A673 (cell line): ENCODE measurements at regions not wholly inside any gene's neighbourhood (a gene's known extent, or its start where the extent isn't known, plus 50 kb on each side); places are given as distances from the start of the nearest gene placed in this dataset.

ENCODE experiments used
- BruUV-seq: library from RNA; stranded (reverse); fragments of 400-500 nt; replicated peaks from 2 replicates; lab custom pipeline; 2021; lab: Mats Ljungman, UMichigan
- CTCF ChIA-PET: fragments of 300-600 bp; sonication (Branson Sonifier 250); formaldehyde crosslinking; loops from one replicate; lab custom pipeline; 2022; ENCODE audit warnings: antibody characterized with exemption; lab: Charles Lee
- POLR2A ChIA-PET: fragments of 300-600 bp; sonication (Branson Sonifier 250); formaldehyde crosslinking; loops from one replicate; lab custom pipeline; 2022; ENCODE audit warnings: antibody characterized with exemption; ENCODE audit not compliant: low non-redundant PET; lab: Charles Lee
- DNase-seq: peaks from one replicate; pipeline ENCODE4 v3.0.0-alpha.2; 2015; ENCODE audit warnings: low spot score
- H3K27ac ChIP-seq: fragments of 200-600 bp; sonication (generic); 2 replicates; pipeline ENCODE4 v1.5.1; 2016; ENCODE audit warnings: mixed run types, low read depth, mild to moderate bottlenecking, mixed read lengths, antibody characterized with exemption, low read length; ENCODE audit not compliant: poor library complexity, severe bottlenecking
- H3K27me3 ChIP-seq: fragments of 200-600 bp; sonication (generic); replicated peaks from 2 replicates; pipeline ENCODE4 v1.6.1; 2017; ENCODE audit warnings: mixed run types, low read depth, mild to moderate bottlenecking, mixed read lengths, antibody characterized with exemption, low read length; ENCODE audit not compliant: insufficient read depth, poor library complexity
- H3K36me3 ChIP-seq: fragments of 200-600 bp; sonication (generic); 2 replicates; pipeline ENCODE4 v1.6.1; 2016; ENCODE audit warnings: mixed run types, mild to moderate bottlenecking, mixed read lengths, antibody characterized with exemption, low read length; ENCODE audit not compliant: insufficient read depth, poor library complexity, severe bottlenecking
- H3K4me1 ChIP-seq: fragments of 200-600 bp; sonication (generic); 2 replicates; pipeline ENCODE4 v1.6.1; 2017; ENCODE audit warnings: mixed run types, mild to moderate bottlenecking, mixed read lengths, antibody characterized with exemption, low read length; ENCODE audit not compliant: insufficient read depth, poor library complexity, severe bottlenecking
- H3K4me3 ChIP-seq: fragments of 200-600 bp; sonication (generic); 2 replicates; pipeline ENCODE4 v1.5.1; 2016; ENCODE audit warnings: low read depth, mixed run types, mild to moderate bottlenecking, mixed read lengths, low read length; ENCODE audit not compliant: poor library complexity, severe bottlenecking
- H3K9me3 ChIP-seq: fragments of 200-600 bp; sonication (generic); 2 replicates; pipeline ENCODE4 v1.6.1; 2016; ENCODE audit warnings: mixed run types, low read depth, mild to moderate bottlenecking, mixed read lengths, antibody characterized with exemption, low read length; ENCODE audit not compliant: poor library complexity, severe bottlenecking
- CTCF ChIP-seq: fragments of 300-800, 200-600 bp; sonication (generic); conservative IDR thresholded peaks from 2 replicates; pipeline ENCODE4 v1.5.1; 2017; ENCODE audit warnings: low read depth, mild to moderate bottlenecking, antibody characterized with exemption, low read length, moderate library complexity, mixed read lengths
- EZH2 ChIP-seq: fragments of 200-600 bp; sonication (generic); IDR thresholded peaks from 2 replicates; pipeline ENCODE4 v1.6.1; 2017; ENCODE audit warnings: borderline replicate concordance, low read depth, mild to moderate bottlenecking, mixed read lengths, antibody characterized with exemption, low read length; ENCODE audit not compliant: poor library complexity, severe bottlenecking
- intact Hi-C: fragments of 100-400 bp; cut with micrococcal nuclease; formaldehyde crosslinking; loops from one replicate; pipeline ENCODE4 v1.10.0; 2022; ENCODE audit not compliant: unreplicated experiment

DNA sequence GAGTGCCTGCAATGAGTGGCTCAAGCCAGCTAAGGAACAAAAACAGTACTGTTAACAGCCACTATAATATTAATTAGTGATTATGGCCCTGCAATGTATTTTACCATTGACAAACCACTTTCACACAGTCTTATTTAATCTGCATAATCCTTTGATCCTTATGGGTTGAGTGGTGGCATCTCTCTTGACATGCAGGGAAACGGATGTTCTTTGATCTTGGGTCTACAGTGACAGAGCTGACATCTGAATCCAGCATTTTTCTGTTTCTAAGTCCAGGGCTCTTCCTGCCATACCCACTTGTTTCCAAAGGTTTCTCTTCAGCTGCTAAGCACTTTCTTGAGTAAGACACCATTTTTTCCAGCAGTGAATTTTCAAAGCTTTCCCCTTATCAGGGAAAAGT is 277.7 kb upstream of the ROPN1 start:
- no peak overlapping the region for H3K27ac ChIP-seq
- no TSS peak for BruUV-seq
- no peak for TF ChIP-seq EZH2
- TF ChIP-seq CTCF = no peak
- H3K4me1 ChIP-seq = no peaks in the 10 kb centered on the region
- H3K27me3 ChIP-seq = no peaks in the 10 kb centered on the region
- POLR2A ChIA-PET = no interaction called here
- no peaks in the 10 kb centered on the region for H3K36me3 ChIP-seq
- no peaks in the 10 kb centered on the region for H3K9me3 ChIP-seq
- intact Hi-C loops = no loop called here
- CTCF ChIA-PET = no interaction called here
- no peak overlapping the region for H3K4me3 ChIP-seq
- DNase-seq = no peak

DNA sequence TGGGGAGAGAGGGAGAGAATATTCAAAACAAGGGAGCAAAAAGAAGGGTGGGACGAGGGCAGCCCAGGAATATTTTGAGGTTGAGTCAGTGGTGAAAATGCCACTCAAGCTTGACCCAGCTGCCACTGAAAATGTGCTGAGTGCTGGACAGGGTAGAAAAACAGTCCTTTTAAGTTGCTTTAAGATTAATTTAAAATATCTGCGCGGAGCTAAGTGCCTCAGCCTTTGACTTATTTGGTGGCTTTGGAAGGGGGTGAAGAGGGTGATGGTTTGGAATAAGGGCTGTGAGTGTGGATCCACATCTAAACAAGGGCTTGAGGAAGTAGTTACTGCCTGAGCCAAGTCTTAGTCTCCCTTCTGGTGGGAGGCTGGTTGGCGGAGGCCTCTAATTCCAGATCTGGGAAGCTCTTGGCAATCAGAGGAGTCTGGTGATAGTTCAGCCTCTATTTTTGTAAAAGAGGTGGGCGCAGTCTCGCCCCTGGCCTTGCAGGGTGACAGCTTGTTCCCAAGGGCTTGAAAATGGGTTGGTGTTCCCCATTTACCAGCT is 280.8 kb upstream of the ROPN1 start:
- TF ChIP-seq CTCF (no peak), EZH2 (no peak)
- ChIA-PET CTCF (no interaction called here), POLR2A (no interaction called here)
- no peak for DNase-seq
- Histone ChIP-seq H3K36me3 (no peaks in the 10 kb centered on the region), H3K4me1 (no peaks in the 10 kb centered on the region), H3K9me3 (no peaks in the 10 kb centered on the region), H3K27ac (no peak overlapping the region), H3K4me3 (no peak overlapping the region), H3K27me3 (no peaks in the 10 kb centered on the region)
- intact Hi-C loops = no loop called here
- no TSS peak for BruUV-seq

GRCh38 chr3:124273651-124274050 is 281.7 kb upstream of the ROPN1 start:
- TF ChIP-seq CTCF = no peak
- TF ChIP-seq EZH2 = no peak
- POLR2A ChIA-PET = no interaction called here
- Histone ChIP-seq H3K27ac (no peak overlapping the region), H3K4me3 (no peak overlapping the region), H3K27me3 (no peaks in the 10 kb centered on the region), H3K36me3 (no peaks in the 10 kb centered on the region), H3K9me3 (no peaks in the 10 kb centered on the region), H3K4me1 (no peaks in the 10 kb centered on the region)
- no peak for DNase-seq
- no TSS peak for BruUV-seq
- CTCF ChIA-PET = no interaction called here
- intact Hi-C loops = no loop called here
